ENCODE measurements at regions not wholly inside any gene's neighbourhood (a gene's known extent, or its start where the extent isn't known, plus 50 kb on each side); places are given as distances from the start of the nearest gene placed in this dataset.

- no peak for DNase-seq (ENCODE audit: low spot score)
Measured at GRCh38 chr2:160679686-160680085, 186.1 kb upstream of the RBMS1 start.

GRCh38 chr2:160680294-160680693 is 186.7 kb upstream of the RBMS1 start:
- no peak for DNase-seq (ENCODE audit: low spot score)

GRCh38 chr2:160680974-160681373 is 187.4 kb upstream of the RBMS1 start:
- no peak for DNase-seq (ENCODE audit: low spot score)

GRCh38 chr2:160683206-160683605 is 189.6 kb upstream of the RBMS1 start:
- DNase-seq (ENCODE audit: low spot score): no peak

GRCh38 chr2:160687629-160688028 is 194.0 kb upstream of the RBMS1 start:
- no peak for DNase-seq (ENCODE audit: low spot score)

- DNase-seq (ENCODE audit: low spot score): no peak
Measured at GRCh38 chr2:160689441-160689840, 195.8 kb upstream of the RBMS1 start.

- no peak for DNase-seq (ENCODE audit: low spot score)
Measured at GRCh38 chr2:160694221-160694620, 200.6 kb upstream of the RBMS1 start.

GRCh38 chr2:160694631-160695030 is 201.0 kb upstream of the RBMS1 start:
- DNase-seq (ENCODE audit: low spot score): no peak

GRCh38 chr2:160695402-160696086 is 201.9 kb upstream of the RBMS1 start:
- no peak for DNase-seq (ENCODE audit: low spot score)

GRCh38 chr2:160696087-160696452 is 202.5 kb upstream of the RBMS1 start:
- DNase-seq (ENCODE audit: low spot score): no peak

- DNase-seq (ENCODE audit: low spot score): no peak
Measured at GRCh38 chr2:160697817-160698216, 204.2 kb upstream of the RBMS1 start.

GRCh38 chr2:160700021-160700814 is 206.6 kb upstream of the RBMS1 start:
- DNase-seq (ENCODE audit: low spot score): no peak

GRCh38 chr2:160701822-160702221 is 208.2 kb upstream of the RBMS1 start:
- DNase-seq (ENCODE audit: low spot score): no peak

GRCh38 chr2:160702754-160703153 is 209.1 kb upstream of the RBMS1 start:
- DNase-seq (ENCODE audit: low spot score): no peak

GRCh38 chr2:160703648-160704585 is 210.3 kb upstream of the RBMS1 start:
- DNase-seq (ENCODE audit: low spot score): peak; percentile 36

GRCh38 chr2:160715428-160715827 is 221.8 kb upstream of the RBMS1 start:
- DNase-seq (ENCODE audit: low spot score): no peak

- DNase-seq (ENCODE audit: low spot score): no peak
Measured at GRCh38 chr2:160719116-160719515, 225.5 kb upstream of the RBMS1 start.

- DNase-seq (ENCODE audit: low spot score): no peak
Measured at GRCh38 chr2:160720098-160720497, 226.5 kb upstream of the RBMS1 start.

- no peak for DNase-seq (ENCODE audit: low spot score)
Measured at GRCh38 chr2:160721089-160722040, 227.8 kb upstream of the RBMS1 start.

GRCh38 chr2:160726046-160726445 is 232.4 kb upstream of the RBMS1 start:
- DNase-seq (ENCODE audit: low spot score): no peak

GRCh38 chr2:160730296-160730995 is 236.8 kb upstream of the RBMS1 start:
- DNase-seq (ENCODE audit: low spot score): no peak
